GM12878 (cell line): ENCODE measurements at regions not wholly inside any gene's neighbourhood (a gene's known extent, or its start where the extent isn't known, plus 50 kb on each side); places are given as distances from the start of the nearest gene placed in this dataset.

Experiments
- ATAC-seq: fragments of 200-7000 bp; cut with Tn5 transposase; 3 replicates; pipeline ENCODE4 v1.9.1; 2020; ENCODE audit warnings: mild to moderate bottlenecking, moderate library complexity
- BruUV-seq: library from RNA; stranded (reverse); fragments of 400-500 nt; replicated peaks from 2 replicates; lab custom pipeline; 2021; lab: Mats Ljungman, UMichigan
- CTCF ChIA-PET: fragments of 300-600 bp; sonication (Branson Sonifier 250); formaldehyde crosslinking; extraction: SDS; loops from one replicate; lab custom pipeline; 2021; ENCODE audit warnings: inconsistent platforms; lab: Yijun Ruan, JAX
- POLR2A ChIA-PET: fragments of 350-600 bp; formaldehyde crosslinking; extraction: SDS; loops from one replicate; lab custom pipeline; 2021; ENCODE audit warnings: inconsistent platforms; lab: Charles Lee
- RAD21 ChIA-PET: fragments of 300-600 bp; sonication (Branson Sonifier 250); formaldehyde crosslinking; loops from one replicate; lab custom pipeline; 2023; ENCODE audit warnings: antibody characterized with exemption; ENCODE audit not compliant: unreplicated experiment; lab: Charles Lee
- SMC1A ChIA-PET: fragments of 300-600 bp; sonication (Branson Sonifier 250); formaldehyde crosslinking; loops from one replicate; lab custom pipeline; 2023; ENCODE audit not compliant: unreplicated experiment, uncharacterized antibody; lab: Charles Lee
- DNase-seq: peaks from one replicate; pipeline ENCODE4 v3.0.0-alpha.2; 2011; ENCODE audit warnings: low read depth, low spot score
- FAIRE-seq: peaks from 3 replicates; lab custom pipeline; 2011; peaks lifted over from hg19 to GRCh38; lab: Jason Lieb, UNC
- H2AFZ ChIP-seq: 2 replicates; pipeline ENCODE4 v1.6.0; 2011; ENCODE audit warnings: low read depth, low read length, control low read depth; ENCODE audit not compliant: control insufficient read depth
- H3K27ac ChIP-seq: 2 replicates; pipeline ENCODE4 v1.5.1; 2011; ENCODE audit warnings: control low read depth; ENCODE audit not compliant: control insufficient read depth, insufficient read depth
- H3K27me3 ChIP-seq, 2 experiments: replicated peaks in 1 of 2; 2 replicates each; pipeline versions ENCODE4 v1.6.0 to v1.6.1; 2011; ENCODE audit warnings: low read length in 1 of 2; ENCODE audit not compliant: control insufficient read depth in 2 of 2, insufficient read depth in 2 of 2
- H3K36me3 ChIP-seq, 2 experiments: 2 replicates each; pipeline ENCODE4 v1.5.1; 2011; ENCODE audit warnings: low read length in 1 of 2; ENCODE audit not compliant: control insufficient read depth in 2 of 2, insufficient read depth in 2 of 2
- H3K4me1 ChIP-seq: 2 replicates; pipeline ENCODE4 v1.6.1; 2011; ENCODE audit warnings: mild to moderate bottlenecking, low read length, moderate library complexity, mixed read lengths; ENCODE audit not compliant: control insufficient read depth, insufficient read depth
- H3K4me2 ChIP-seq: 2 replicates; pipeline ENCODE4 v1.6.0; 2011; ENCODE audit warnings: control low read depth; ENCODE audit not compliant: control insufficient read depth, insufficient read depth
- H3K4me3 ChIP-seq: fragments of 200-600 bp; sonication (generic); 2 replicates; pipeline ENCODE4 v1.5.1; 2016
- H3K79me2 ChIP-seq: 2 replicates; pipeline ENCODE4 v1.6.0; 2011; ENCODE audit warnings: low read length; ENCODE audit not compliant: control insufficient read depth, insufficient read depth
- H3K9ac ChIP-seq: 2 replicates; pipeline ENCODE4 v1.8.0; 2011; ENCODE audit warnings: low read length, control low read depth, mixed read lengths; ENCODE audit not compliant: control insufficient read depth, insufficient read depth
- H3K9me3 ChIP-seq: replicated peaks from 3 replicates; pipeline ENCODE4 v1.5.1; 2011; ENCODE audit warnings: mild to moderate bottlenecking, low read length; ENCODE audit not compliant: control insufficient read depth, insufficient read depth
- H4K20me1 ChIP-seq: 2 replicates; pipeline ENCODE4 v1.6.0; 2011; ENCODE audit not compliant: control insufficient read depth, insufficient read depth
- BMI1 ChIP-seq: fragments of 450-650 bp; IDR thresholded peaks from 2 replicates; pipeline ENCODE4 v1.6.1; 2016; ENCODE audit warnings: mild to moderate bottlenecking, moderate library complexity, borderline replicate concordance
- CUX1 ChIP-seq: IDR thresholded peaks from 2 replicates; pipeline ENCODE4 v1.6.1; 2012; ENCODE audit warnings: improper control_type of control experiment, low read depth, low read length; ENCODE audit not compliant: insufficient replicate concordance
- HSF1 ChIP-seq: fragments of 150-350 bp; IDR thresholded peaks from 2 replicates; pipeline ENCODE4 v1.6.1; 2014; ENCODE audit warnings: mild to moderate bottlenecking, low read depth, low read length
- IRF3 ChIP-seq: fragments of 450-650 bp; IDR thresholded peaks from 2 replicates; pipeline ENCODE4 v1.6.1; 2014; ENCODE audit warnings: mild to moderate bottlenecking
- KAT2A ChIP-seq: conservative IDR thresholded peaks from 2 replicates; pipeline ENCODE4 v1.6.1; 2011; ENCODE audit warnings: low read depth, low read length; ENCODE audit not compliant: control insufficient read depth
- MTA2 ChIP-seq: fragments of 450-650 bp; IDR thresholded peaks from 2 replicates; pipeline ENCODE4 v1.6.1; 2016; ENCODE audit warnings: low read depth, mild to moderate bottlenecking, moderate library complexity
- MYC ChIP-seq: IDR thresholded peaks from 2 replicates; pipeline ENCODE4 v1.6.1; 2011; ENCODE audit warnings: mild to moderate bottlenecking, low read length, moderate library complexity, inconsistent platforms; ENCODE audit not compliant: insufficient read depth, insufficient replicate concordance, insufficient read length, severe bottlenecking
- NFIC ChIP-seq: IDR thresholded peaks from 2 replicates; pipeline ENCODE4 v1.6.1; 2012; ENCODE audit warnings: low read depth, mild to moderate bottlenecking, inconsistent platforms, low read length, moderate library complexity
- SMAD5 ChIP-seq: IDR thresholded peaks from 2 replicates; pipeline ENCODE4 v1.6.1; 2016; ENCODE audit warnings: antibody characterized with exemption, low read depth
- ZNF622 ChIP-seq: fragments of 450-650 bp; IDR thresholded peaks from 2 replicates; pipeline ENCODE4 v1.6.1; 2017; ENCODE audit warnings: mild to moderate bottlenecking, inconsistent platforms
- WGBS: methylation state at CpG from one replicate; pipeline ENCODE4 v1.1.6; 2016; ENCODE audit warnings: low lambda C conversion rate; ENCODE audit not compliant: insufficient replicate concordance, insufficient coverage; ENCODE audit errors: missing lambda C conversion rate; 5-methylcytosine and 5-hydroxymethylcytosine counted together
- in situ Hi-C: fragments of 300-500 bp; cut with MboI; formaldehyde crosslinking; loops from 9 replicates; pipeline ENCODE4 v1.14.3; 2018; ENCODE audit warnings: mixed read lengths
- intact Hi-C: fragments of 100-400 bp; cut with micrococcal nuclease; formaldehyde crosslinking; loops from one replicate; pipeline ENCODE4 v1.14.2; 2022; ENCODE audit not compliant: unreplicated experiment

- ChIA-PET RAD21 (no interaction called here), SMC1A (no interaction called here), CTCF (interaction anchor here (0.6 to 1.2 kb wide), 2 partner anchors 140 to 191 kb away, joined by 3 read pairs; no protein-coding TSS in a partner anchor), POLR2A (no interaction called here)
- FAIRE-seq (no peak), DNase-seq (no peak), ATAC-seq (peak; percentile 9)
- H4K20me1 ChIP-seq: no peaks in the 10 kb centered on the region
- 44% methylated on average over 17 of the region's 20 CpGs for WGBS
- no peaks in the 10 kb centered on the region for H3K4me1 ChIP-seq
- H3K27ac ChIP-seq: no peak overlapping the region
- H3K79me2 ChIP-seq: no peaks in the 10 kb centered on the region
- no peaks in the 10 kb centered on the region for H3K9me3 ChIP-seq
- in situ Hi-C loops (no loop called here), intact Hi-C loops (no loop called here)
- no peaks in the 10 kb centered on the region for H3K27me3 ChIP-seq
- no peak overlapping the region for H3K4me2 ChIP-seq
- no peak overlapping the region for H3K9ac ChIP-seq
- BruUV-seq: no TSS peak
- TF ChIP-seq HSF1 (no peak), IRF3 (no peak), ZNF622 (no peak), NFIC (no peak), SMAD5 (no peak), CUX1 (no peak), KAT2A (no peak), BMI1 (no peak), MYC (no peak), MTA2 (no peak)
- TF ChIP-seq, all 136 proteins: peak for 0
- H2AFZ ChIP-seq: no peak overlapping the region
- no peaks in the 10 kb centered on the region for H3K36me3 ChIP-seq
- no peak overlapping the region for H3K4me3 ChIP-seq
These were observed 84.9 kb upstream of the HPCAL1 start for GRCh38 chr2:10217489-10218435.
